NCI-H774 (cell line): ENCODE measurements at regions not wholly inside any gene's neighbourhood (a gene's known extent, or its start where the extent isn't known, plus 50 kb on each side); places are given as distances from the start of the nearest gene placed in this dataset.
A peak's percentile ranks its signal among the peaks of the same experiment; 100 is the strongest.

Experiments
- DNase-seq: peaks from one replicate; lab custom pipeline; 2025; lab: John Stamatoyannopoulos, UW

GRCh38 chr12:115259968-115260747 is 576.2 kb upstream of the TBX3 start:
- peak; percentile 63 for DNase-seq

- DNase-seq: no peak
Observed at GRCh38 chr12:115257791-115258190, 573.8 kb upstream of the TBX3 start.

- no peak for DNase-seq
Observed at GRCh38 chr12:115255962-115256361, 572.0 kb upstream of the TBX3 start.

- no peak for DNase-seq
Observed at GRCh38 chr12:115255257-115255656, 571.3 kb upstream of the TBX3 start.

GRCh38 chr12:115253049-115253448 is 569.1 kb upstream of the TBX3 start:
- no peak for DNase-seq

- no peak for DNase-seq
Observed at GRCh38 chr12:115251727-115252126, 567.8 kb upstream of the TBX3 start.

GRCh38 chr12:115249671-115250278 is 565.8 kb upstream of the TBX3 start:
- DNase-seq: no peak

- DNase-seq: no peak
Observed at GRCh38 chr12:115245020-115245419, 561.0 kb upstream of the TBX3 start.

- no peak for DNase-seq
Observed at GRCh38 chr12:115243933-115244628, 560.1 kb upstream of the TBX3 start.

GRCh38 chr12:115240251-115240650 is 556.3 kb upstream of the TBX3 start:
- no peak for DNase-seq

- no peak for DNase-seq
Observed at GRCh38 chr12:115235880-115236279, 551.9 kb upstream of the TBX3 start.

GRCh38 chr12:115233891-115234543 is 550.0 kb upstream of the TBX3 start:
- no peak for DNase-seq

- DNase-seq: no peak
Observed at GRCh38 chr12:115232455-115233156, 548.6 kb upstream of the TBX3 start.

- DNase-seq: no peak
Observed at GRCh38 chr12:115230606-115231005, 546.6 kb upstream of the TBX3 start.

- no peak for DNase-seq
Observed at GRCh38 chr12:115229517-115229916, 545.5 kb upstream of the TBX3 start.

GRCh38 chr12:115228434-115228833 is 544.5 kb upstream of the TBX3 start:
- no peak for DNase-seq

GRCh38 chr12:115227137-115227615 is 543.2 kb upstream of the TBX3 start:
- DNase-seq: no peak

GRCh38 chr12:115225845-115226244 is 541.9 kb upstream of the TBX3 start:
- DNase-seq: no peak

GRCh38 chr12:115223991-115224390 is 540.0 kb upstream of the TBX3 start:
- no peak for DNase-seq

- no peak for DNase-seq
Observed at GRCh38 chr12:115223322-115223721, 539.3 kb upstream of the TBX3 start.

- no peak for DNase-seq
Observed at GRCh38 chr12:115222220-115222619, 538.2 kb upstream of the TBX3 start.

GRCh38 chr12:115216301-115216700 is 532.3 kb upstream of the TBX3 start:
- DNase-seq: no peak
